Colon (tissue), 2 donors: ENCODE measurements at regions not wholly inside any gene's neighbourhood (a gene's known extent, or its start where the extent isn't known, plus 50 kb on each side); places are given as distances from the start of the nearest gene placed in this dataset.

Experiments
- FAIRE-seq: peaks from 2 replicates; lab custom pipeline; 2012; peaks lifted over from hg19 to GRCh38; lab: Jason Lieb, UNC
- donor health status: control.
- donor health status: control.

GRCh38 chr15:93308026-93308690, 219.1 kb upstream of the RGMA start:
- no peak for FAIRE-seq

GRCh38 chr15:93307513-93307912, 218.5 kb upstream of the RGMA start:
- FAIRE-seq, result no peak

- FAIRE-seq, result no peak
Observed at GRCh38 chr15:93305306-93305705, 216.3 kb upstream of the RGMA start.

- no peak for FAIRE-seq
Observed at GRCh38 chr15:93302080-93302765, 213.2 kb upstream of the RGMA start.

- no peak for FAIRE-seq
Observed at GRCh38 chr15:93300796-93301195, 211.8 kb upstream of the RGMA start.

GRCh38 chr15:93299675-93300074, 210.7 kb upstream of the RGMA start:
- no peak for FAIRE-seq

- FAIRE-seq, result no peak
Observed at GRCh38 chr15:93298901-93299300, 209.9 kb upstream of the RGMA start.

- FAIRE-seq, result no peak
Observed at GRCh38 chr15:93296759-93297500, 207.9 kb upstream of the RGMA start.

- no peak for FAIRE-seq
Observed at GRCh38 chr15:93294896-93295295, 205.9 kb upstream of the RGMA start.

- no peak for FAIRE-seq
Observed at GRCh38 chr15:93294066-93294465, 205.1 kb upstream of the RGMA start.

GRCh38 chr15:93291380-93291779, 202.4 kb upstream of the RGMA start:
- FAIRE-seq, result no peak

GRCh38 chr15:93290618-93290946, 201.6 kb upstream of the RGMA start:
- no peak for FAIRE-seq

- no peak for FAIRE-seq
Observed at GRCh38 chr15:93289941-93290617, 201.1 kb upstream of the RGMA start.

- FAIRE-seq, result no peak
Observed at GRCh38 chr15:93288728-93289294, 199.8 kb upstream of the RGMA start.

GRCh38 chr15:93286446-93286845, 197.4 kb upstream of the RGMA start:
- no peak for FAIRE-seq

GRCh38 chr15:93283854-93284253, 194.8 kb upstream of the RGMA start:
- no peak for FAIRE-seq

- no peak for FAIRE-seq
Observed at GRCh38 chr15:93282808-93283207, 193.8 kb upstream of the RGMA start.

GRCh38 chr15:93278783-93279182, 189.8 kb upstream of the RGMA start:
- FAIRE-seq, result no peak

GRCh38 chr15:93278006-93278405, 189.0 kb upstream of the RGMA start:
- FAIRE-seq, result no peak

- no peak for FAIRE-seq
Observed at GRCh38 chr15:93274257-93274656, 185.2 kb upstream of the RGMA start.

- no peak for FAIRE-seq
Observed at GRCh38 chr15:93271871-93272270, 182.9 kb upstream of the RGMA start.

- FAIRE-seq, result no peak
Observed at GRCh38 chr15:93270937-93271467, 182.0 kb upstream of the RGMA start.
